GM21723 (cell line): ENCODE measurements at regions not wholly inside any gene's neighbourhood (a gene's known extent, or its start where the extent isn't known, plus 50 kb on each side); places are given as distances from the start of the nearest gene placed in this dataset.

Experiments
- ATAC-seq: cut with Tn5 transposase; IDR thresholded peaks from one replicate; pipeline ENCODE4 v1.9.1; 2021; ENCODE audit warnings: mild to moderate bottlenecking, moderate library complexity; ENCODE audit not compliant: unreplicated experiment

DNA sequence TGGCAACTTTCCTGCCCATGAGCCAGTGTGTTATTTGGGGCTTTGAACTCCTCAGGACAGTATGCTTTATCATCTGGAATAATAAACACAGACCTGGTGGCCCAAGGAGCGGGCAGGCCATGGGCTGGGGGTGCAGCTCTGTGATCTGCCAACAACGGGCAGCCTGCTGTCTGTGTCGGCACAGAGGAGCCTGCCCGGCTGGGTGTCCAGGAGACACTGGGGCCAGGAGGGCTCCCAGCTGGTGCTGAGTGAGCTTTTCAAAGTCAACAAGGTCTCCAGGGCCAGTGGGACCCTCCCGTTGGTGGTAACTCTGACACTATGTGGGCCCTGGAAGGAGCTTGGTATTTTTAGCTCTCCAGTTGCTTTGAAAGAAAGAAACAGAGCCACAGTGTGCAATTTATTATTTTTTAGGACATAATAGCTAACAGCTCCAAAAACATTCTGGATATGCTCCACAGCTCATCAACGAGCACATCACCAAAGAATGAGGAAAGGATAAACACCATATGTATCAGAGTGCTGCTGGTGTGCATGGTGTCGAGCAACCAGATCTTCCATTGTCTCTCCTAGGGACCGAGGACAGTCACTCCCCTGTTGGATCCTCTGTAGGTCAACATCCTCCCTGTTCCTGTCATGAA lies 488.7 kb upstream of the USP24 start:
- ATAC-seq, result no peak

- ATAC-seq, result peak; percentile 73
Observed at GRCh38 chr1:55702064-55702463, 486.9 kb upstream of the USP24 start.

DNA sequence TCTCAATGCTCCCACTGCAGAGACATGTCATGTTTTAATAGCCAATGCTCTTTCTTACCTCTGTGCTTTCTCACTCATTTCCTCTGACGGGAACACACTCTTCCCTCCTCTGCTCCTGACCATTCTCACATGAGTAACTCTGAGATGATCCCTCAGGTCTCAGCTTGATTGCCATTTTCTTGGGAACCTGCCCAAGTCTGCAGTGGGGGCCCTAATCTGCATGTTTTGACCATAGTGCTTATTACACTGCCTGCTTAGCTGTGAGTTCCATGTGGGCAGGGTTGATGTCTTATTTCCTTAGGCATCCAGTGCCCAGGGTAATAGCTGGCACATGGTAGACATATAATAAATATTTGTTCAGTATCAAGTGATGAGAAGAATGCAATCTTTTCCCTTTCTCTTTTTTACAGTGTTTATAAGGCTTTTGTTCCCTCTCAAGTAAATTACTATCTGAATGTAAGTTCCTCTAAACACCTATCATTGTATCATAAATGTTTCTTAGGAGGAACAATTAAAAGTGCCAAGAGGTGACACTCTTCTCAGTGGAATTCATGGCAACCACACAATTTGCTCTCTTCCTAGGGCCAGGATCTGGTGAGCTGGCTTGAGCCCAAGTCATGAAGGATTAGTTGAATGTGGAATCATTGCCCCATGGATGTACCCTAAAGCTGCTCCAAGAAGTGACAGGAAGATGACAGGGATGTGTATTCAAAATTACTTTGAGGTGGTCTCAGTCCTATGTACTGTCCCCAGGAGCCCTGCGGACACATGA lies 485.4 kb upstream of the USP24 start:
- no peak for ATAC-seq

DNA sequence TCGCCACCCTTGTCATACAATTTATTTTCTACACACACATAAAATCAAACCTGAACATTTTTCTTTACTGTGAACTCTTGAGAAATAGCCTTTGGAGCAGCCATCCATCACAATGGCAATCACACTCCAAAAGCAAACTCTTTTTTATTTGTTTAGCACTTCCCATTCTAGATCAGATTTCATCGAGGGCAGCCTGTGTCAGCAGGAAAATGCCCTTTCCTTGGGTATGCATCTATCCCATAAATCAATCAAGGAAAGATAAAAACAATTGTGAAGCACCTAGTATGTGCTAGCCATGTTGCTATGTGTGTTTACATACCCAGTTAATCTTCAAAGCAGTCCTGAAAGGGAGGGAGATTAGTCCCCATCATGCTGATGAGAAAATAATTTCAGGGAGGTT lies 484.1 kb upstream of the USP24 start:
- ATAC-seq, result no peak

DNA sequence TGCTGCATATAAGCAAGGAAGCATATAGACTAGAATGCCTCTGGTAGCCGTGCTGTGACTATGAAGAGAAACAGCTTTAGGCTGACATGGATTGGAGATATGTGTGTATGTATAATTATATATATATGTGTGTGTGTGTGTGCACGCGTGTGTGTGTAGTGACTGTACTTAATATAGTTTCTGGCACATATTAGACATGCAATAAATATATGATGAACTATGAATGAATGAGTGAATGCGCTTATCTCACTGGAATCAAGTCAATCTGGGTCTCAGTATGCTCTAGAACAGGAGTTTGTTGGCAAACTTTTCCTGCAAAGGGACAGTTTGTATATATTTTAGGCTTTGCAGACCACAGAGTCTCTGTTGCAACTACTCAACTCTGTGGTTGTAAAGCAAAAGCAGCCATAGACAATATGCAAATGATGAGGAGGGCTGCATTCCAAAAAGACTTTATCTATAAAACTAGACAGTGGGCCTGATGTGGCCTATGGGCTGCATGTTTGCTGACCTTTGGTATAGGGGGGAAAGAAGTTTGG lies 482.9 kb upstream of the USP24 start:
- ATAC-seq, result no peak

- ATAC-seq, result no peak
Observed at GRCh38 chr1:55696891-55697290, 481.7 kb upstream of the USP24 start.

DNA sequence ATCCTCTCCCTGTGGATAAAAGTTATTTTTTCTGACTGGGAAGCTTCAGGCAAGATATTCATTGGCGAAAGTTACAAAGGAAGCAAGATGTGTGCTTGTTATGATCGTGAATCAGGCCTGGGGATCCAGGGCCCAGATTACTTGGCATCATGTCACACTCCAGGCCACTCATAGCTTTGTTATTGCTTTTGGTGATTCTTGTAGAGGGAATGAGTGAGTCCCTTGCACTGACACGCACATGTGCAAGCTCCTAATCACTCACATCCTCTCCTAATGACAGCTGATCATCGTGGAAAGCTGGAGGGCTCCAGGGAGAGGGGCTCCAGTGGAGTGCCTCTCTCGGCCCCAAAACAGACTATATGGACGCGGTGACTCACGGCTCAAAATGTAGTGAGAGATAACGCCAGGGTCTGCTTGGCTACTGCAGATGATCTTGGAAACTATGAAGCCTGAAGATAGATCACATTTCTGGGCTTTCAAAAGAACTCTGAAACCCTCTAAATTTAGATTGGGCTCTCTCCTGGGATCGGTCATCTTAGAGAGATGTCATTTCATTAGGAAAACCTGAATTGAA lies 481.1 kb upstream of the USP24 start:
- ATAC-seq, result no peak

GRCh38 chr1:55695552-55695951 lies 480.4 kb upstream of the USP24 start:
- no peak for ATAC-seq

- no peak for ATAC-seq
Observed at GRCh38 chr1:55695151-55695550, 480.0 kb upstream of the USP24 start.

DNA sequence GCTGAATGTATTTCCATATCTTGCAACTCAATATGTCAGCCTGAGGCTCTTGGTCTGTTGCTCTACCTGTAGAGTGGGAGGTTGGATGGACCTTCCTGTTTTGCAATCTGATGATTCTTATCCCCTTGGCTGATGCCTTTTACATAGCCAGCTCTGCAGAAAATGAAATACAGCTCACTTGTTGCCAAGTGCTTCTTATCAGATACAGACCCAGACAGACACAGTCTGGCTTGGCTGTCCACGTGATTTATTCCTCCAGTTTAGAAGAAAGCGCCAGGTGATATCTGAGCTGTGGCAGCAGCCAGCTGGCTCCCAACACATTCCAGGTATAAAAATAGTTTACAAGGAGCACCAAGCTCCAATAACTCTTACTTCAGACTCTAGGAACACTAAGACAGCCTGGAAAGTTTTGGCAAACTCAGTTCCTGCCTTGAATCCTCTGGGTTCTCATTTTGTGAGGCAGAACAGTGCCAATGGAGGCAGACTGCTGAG lies 479.2 kb upstream of the USP24 start:
- ATAC-seq, result no peak

GRCh38 chr1:55692726-55693125 lies 477.6 kb upstream of the USP24 start:
- ATAC-seq, result no peak

GRCh38 chr1:55690366-55690765 lies 475.2 kb upstream of the USP24 start:
- no peak for ATAC-seq

- no peak for ATAC-seq
Observed at GRCh38 chr1:55689800-55690199, 474.6 kb upstream of the USP24 start.

DNA sequence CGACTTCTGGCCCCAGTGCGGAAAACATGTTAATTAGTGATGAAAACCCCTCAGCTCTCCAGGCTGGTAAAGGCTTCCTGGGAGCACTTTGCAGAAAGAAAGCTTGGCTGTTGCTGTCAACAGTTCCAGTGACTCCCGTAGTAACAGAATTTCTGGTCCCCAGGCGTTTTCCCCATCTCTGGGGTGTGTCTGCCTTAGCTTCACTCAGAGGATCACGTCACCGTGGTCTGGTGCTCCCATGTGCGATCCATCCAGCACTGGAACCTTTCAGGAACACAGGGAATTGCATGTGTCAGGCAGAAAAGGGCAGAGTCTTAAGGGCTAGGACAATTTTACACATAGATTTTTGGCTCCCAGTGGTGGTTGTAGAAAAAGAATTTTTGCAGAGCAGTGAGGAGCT lies 470.4 kb upstream of the USP24 start:
- no peak for ATAC-seq

- no peak for ATAC-seq
Observed at GRCh38 chr1:55684131-55684650, 469.0 kb upstream of the USP24 start.

GRCh38 chr1:55682198-55682597 lies 467.0 kb upstream of the USP24 start:
- no peak for ATAC-seq

DNA sequence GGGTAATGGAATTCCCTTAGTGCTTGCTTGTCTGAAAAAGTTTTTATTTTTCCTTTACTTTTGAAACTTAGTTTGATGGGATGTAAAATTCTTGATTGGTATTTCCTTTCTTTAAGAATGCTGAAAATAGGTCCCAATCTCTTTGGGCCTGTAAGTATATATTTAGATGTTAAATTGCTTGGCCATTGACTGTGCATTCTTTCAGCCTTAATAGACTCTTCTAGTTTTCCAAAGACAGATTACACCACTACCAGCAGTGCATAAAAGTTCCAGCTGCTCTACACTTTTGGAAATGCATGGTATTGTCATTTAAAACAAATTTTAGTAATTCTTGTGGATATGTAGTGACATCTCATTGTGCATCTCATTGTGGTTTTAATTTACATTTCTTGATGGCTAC lies 464.8 kb upstream of the USP24 start:
- no peak for ATAC-seq

GRCh38 chr1:55673416-55673815 lies 458.3 kb upstream of the USP24 start:
- no peak for ATAC-seq

DNA sequence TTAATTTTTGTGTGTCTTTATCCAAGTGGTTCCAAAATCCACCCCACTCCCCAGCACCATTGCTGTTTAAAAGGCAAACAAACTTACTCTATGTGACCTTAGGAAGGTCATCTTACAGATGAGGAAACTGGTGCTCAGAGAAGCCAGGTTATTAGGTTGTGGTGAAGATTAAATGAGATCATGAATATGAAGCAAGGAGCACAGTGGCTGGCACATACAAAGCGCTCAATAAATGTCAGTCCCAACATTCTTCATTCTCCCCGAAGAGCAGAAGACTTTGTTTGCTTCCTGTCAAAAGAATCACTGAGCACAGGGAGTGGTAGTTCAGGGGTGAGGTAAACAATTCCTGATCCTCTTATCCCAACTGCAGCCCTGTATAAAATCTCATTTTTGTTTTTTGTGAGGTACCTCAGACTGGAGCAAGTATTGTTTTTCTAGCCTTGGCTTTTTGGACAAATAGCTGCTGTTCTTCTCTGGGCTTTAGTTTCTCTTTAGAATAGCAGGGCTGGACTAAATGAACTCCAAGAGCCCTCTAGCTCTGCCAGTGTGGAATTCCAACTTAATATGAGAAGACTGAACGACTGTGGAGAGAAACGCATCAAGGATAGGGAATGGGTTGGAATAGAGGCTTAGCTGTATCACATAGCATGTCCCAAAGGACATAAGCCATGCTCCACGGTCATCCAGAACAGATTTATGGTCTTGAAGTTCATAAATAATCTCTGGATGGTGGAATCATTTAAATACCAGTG lies 455.3 kb upstream of the USP24 start:
- no peak for ATAC-seq

DNA sequence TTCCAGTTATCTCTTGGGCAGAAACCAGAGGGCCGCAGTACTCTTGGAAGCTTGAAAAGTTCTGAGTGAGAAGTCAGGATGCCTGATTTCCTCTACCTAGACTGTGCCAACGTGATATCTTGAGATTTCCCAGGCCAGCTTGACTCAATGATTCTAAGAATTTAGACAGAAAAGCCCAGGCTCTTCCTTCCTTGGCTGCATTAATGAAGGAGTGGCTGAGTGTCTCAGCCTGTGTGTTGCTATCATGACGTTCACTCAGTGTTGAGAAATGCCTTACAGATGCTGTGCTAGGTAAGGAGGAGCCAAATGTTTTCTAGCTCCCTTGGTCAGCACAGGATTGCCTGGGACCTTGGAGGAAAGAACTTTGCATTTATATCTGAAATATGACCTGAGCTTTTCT lies 454.1 kb upstream of the USP24 start:
- no peak for ATAC-seq

- ATAC-seq, result no peak
Observed at GRCh38 chr1:55662875-55663274, 447.7 kb upstream of the USP24 start.
